GM23338 (cell line): ENCODE measurements at regions not wholly inside any gene's neighbourhood (a gene's known extent, or its start where the extent isn't known, plus 50 kb on each side); places are given as distances from the start of the nearest gene placed in this dataset.

ENCODE experiments used
- CTCF ChIP-seq, 2 experiments: fragments of 200-600 bp in 1 of 2; sonication (generic) in 1 of 2; conservative IDR thresholded peaks; 2 replicates each; pipeline versions ENCODE4 v1.5.1 to v1.6.1; 2016 to 2017; ENCODE audit warnings: antibody characterized with exemption in 2 of 2, low read depth in 2 of 2, mild to moderate bottlenecking in 2 of 2, moderate library complexity in 1 of 2
- ETS1 ChIP-seq: IDR thresholded peaks from 2 replicates; pipeline ENCODE4 v1.6.1; 2016; ENCODE audit warnings: antibody characterized with exemption
- EZH2 ChIP-seq: fragments of 200-600 bp; sonication (generic); IDR thresholded peaks from one replicate; pipeline ENCODE4 v1.8.0; 2017; ENCODE audit warnings: antibody characterized with exemption, mild to moderate bottlenecking, low read depth; ENCODE audit not compliant: unreplicated experiment
- POLR2AphosphoS5 ChIP-seq: IDR thresholded peaks from 2 replicates; pipeline ENCODE4 v1.6.1; 2016; ENCODE audit warnings: antibody characterized with exemption, low read depth
- ZNF331 ChIP-seq: fragments of 250-450 bp; sonication (Bioruptor Pico); IDR thresholded peaks from 2 replicates; pipeline ENCODE4 v1.5.0; 2020; ENCODE audit warnings: low read depth, mild to moderate bottlenecking, moderate library complexity

- no peak for TF ChIP-seq CTCF (conservative IDR thresholded peaks at IDR 0.05; ENCODE audit: low read depth in 2 of 2)
- no peak for TF ChIP-seq POLR2AphosphoS5
- TF ChIP-seq ETS1, result no peak
- no peak for TF ChIP-seq EZH2
- no peak for TF ChIP-seq ZNF331 (CRISPR knock-in tag)
Measured at GRCh38 chr10:27373566-27374160, 130.4 kb upstream of the RAB18 start.
